ENCODE measurements at regions not wholly inside any gene's neighbourhood (a gene's known extent, or its start where the extent isn't known, plus 50 kb on each side); places are given as distances from the start of the nearest gene placed in this dataset.

DNA sequence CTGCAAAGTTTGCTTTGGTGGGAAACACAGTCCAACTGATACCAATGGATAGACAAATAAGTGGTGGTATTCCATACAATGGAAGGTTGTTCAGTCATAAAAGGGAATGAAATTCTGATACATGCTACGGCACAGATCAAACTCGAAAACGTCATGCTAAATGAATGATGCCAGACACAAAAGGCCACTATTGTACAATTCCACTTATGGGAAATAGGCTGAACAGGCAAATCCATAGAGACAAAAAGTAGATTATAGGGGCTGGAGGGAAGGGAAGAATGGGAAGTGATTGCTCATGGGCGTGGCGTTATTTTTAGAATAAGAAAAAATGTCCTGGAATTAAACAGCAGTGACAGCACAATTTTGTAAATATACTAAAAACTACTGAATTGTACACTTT, 66.0 kb upstream of the FOXK1 start:
- DNase-seq: no peak

DNA sequence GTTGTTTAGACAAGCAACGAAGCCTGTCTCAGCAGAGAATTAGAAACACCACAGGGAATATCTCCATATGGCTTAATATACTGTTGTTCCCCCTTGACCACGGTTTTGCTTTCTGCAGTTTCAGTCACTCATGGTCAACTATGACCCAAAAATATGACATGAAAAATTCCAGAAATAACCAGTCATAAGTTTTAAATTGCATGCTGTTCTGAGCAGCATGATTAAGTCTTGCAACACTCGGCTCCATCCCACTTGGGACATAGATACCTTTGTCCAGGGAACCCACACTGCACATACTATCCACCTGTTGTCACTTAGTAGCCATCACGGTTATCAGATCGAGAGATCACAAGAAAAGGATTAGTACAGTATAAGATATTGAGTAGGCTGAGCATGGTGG, 60.7 kb upstream of the FOXK1 start:
- DNase-seq: no peak

DNA sequence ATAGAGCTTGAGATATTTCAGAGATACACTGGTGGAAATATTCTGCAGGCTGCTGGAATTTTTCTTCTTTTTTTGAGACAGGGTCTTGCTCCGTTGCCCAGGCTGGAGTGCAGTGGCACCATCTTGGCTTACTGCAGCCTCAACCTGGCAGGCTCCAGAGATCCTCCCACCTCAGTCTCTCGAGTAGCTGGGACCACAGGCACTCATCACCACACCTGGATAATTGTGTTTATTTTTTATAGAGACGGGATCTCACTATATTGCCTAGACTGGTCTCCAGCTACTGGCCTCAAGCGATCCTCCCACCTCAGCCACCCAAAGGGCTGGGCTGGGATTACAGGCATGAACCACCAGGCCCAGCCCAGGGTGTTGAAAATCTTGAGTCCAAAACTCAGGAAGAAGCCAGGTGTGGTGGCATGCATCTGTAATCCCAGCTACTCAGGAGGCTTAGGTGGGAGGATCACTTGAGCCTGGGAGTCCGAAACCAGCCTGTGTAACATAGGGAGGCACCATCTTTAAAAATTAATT, 55.7 kb upstream of the FOXK1 start:
- DNase-seq: no peak

DNA sequence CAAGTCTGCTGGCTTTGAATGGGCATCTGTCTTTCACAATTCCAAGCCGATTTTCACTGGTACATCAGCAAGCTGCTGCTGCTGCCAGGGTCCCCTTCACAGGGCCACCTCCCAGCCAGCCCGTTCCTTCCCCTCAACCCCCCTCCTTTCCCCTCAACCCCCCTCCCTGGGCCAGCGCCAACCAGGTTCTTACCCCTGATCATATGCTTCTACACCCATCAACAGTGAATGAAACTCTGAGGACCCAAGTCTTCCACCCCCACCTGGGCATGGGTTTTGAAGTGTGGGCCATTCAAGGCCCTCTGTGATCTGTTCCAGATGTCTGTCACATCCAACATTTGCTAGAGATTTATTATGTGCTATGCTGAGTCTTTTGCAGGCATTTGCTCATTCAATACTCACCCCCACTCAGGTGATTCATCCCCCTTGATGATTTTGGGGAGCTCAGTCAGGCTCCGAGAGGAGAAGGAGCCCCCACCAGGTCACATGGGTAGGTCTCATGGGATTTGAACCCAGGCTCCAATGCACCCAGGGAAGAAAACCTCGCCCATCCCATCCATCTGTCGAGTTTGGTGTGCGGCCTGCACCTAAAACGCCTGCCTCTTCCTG, 52.7 kb upstream of the FOXK1 start:
- DNase-seq: no peak

DNA sequence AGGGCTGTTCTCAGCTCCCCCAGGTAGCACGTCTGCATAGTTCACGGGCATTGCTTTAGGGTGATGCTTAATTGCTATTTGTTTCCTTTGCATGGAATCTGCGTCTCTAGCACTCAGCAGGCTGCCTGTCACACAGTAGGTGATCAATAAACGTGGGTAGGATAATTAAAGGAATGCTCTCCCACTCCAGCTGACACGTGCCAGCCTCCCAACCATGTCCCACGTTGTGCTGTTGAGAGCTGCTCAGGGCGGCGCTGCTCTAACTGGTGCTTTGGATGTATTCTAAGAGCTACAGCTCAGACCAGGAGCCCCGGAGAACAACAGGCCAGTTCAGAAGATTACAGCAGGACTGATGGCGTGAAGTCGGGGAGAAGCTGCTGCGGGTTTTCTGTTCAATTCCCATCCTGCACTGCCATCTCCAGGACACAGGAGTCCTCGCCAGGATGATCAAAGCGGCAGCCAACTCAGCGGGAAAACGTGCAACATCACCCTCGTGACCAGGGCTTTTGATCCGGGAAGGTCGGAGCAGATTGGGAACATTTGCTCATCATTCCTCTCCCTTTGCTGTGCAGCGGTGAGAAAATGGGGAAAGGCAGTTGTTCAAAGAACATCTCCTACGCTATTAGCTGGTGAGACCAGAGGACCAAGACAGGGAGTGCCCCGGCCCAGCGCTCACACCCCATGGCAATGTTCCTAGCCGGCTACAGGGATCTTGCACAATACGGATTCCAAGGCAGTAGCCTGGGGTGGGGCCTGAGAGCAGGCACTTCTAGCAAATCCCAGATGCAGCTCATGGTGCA, 50.5 kb upstream of the FOXK1 start:
- peak; percentile 62 for DNase-seq

Data from NCI-H446 treated with DMSO at 0.1 percent for 48 hours (cell line).